Dendritic cell treated with granulocyte-macrophage colony-stimulating factor and Interleukin-4, amounts not matched to agents 40 ng/mL and 50 ng/mL, for 4 days (primary cell): ENCODE measurements at regions not wholly inside any gene's neighbourhood (a gene's known extent, or its start where the extent isn't known, plus 50 kb on each side); places are given as distances from the start of the nearest gene placed in this dataset.

ENCODE experiments used
- H3K27ac Mint-ChIP-seq: one replicate; pipeline ENCODE4 v1.8.0; 2022; ENCODE audit warnings: mild to moderate bottlenecking, mixed read lengths
- H3K27me3 Mint-ChIP-seq: one replicate; pipeline ENCODE4 v1.8.0; 2022; ENCODE audit warnings: mild to moderate bottlenecking, mixed read lengths
- H3K36me3 Mint-ChIP-seq: one replicate; pipeline ENCODE4 v1.8.0; 2022; ENCODE audit warnings: low read depth, mixed read lengths
- H3K4me1 Mint-ChIP-seq: one replicate; pipeline ENCODE4 v1.8.0; 2022; ENCODE audit warnings: low read depth, mixed read lengths
- H3K4me3 Mint-ChIP-seq: one replicate; pipeline ENCODE4 v1.8.0; 2022; ENCODE audit warnings: mild to moderate bottlenecking, moderate library complexity, mixed read lengths
- H3K9me3 Mint-ChIP-seq: one replicate; pipeline ENCODE4 v1.8.0; 2022; ENCODE audit warnings: mixed read lengths
- intact Hi-C: fragments of 100-400 bp; cut with micrococcal nuclease; formaldehyde crosslinking; loops from one replicate; pipeline ENCODE4 v1.15.0; 2022

DNA sequence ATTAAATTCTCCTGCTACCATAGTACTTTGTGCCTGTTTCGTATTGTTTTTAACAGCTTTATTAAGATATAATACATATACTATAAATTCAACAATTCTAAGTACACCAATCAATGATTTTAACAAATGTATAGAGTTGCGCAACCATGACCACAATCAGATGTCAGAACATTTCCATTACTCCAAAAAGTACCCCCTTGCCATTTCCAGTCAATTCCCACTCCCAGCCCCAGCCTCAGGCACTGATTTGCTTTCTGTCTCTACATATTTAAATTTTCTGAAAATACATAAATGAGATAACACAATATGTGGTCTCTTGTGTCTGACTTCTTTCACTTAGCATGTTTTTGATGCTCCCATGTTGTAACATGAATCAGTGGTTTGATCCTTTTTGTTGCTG, 193.9 kb downstream of the FIGN start:
- Mint-ChIP-seq H3K4me1 (no peaks in the 10 kb centered on the region), H3K36me3 (no peaks in the 10 kb centered on the region), H3K27me3 (no peaks in the 10 kb centered on the region), H3K27ac (no peak overlapping the region), H3K4me3 (no peak overlapping the region), H3K9me3 (peaks cover 23% of the 10 kb centered on the region)
- intact Hi-C loops, result no loop called here

DNA sequence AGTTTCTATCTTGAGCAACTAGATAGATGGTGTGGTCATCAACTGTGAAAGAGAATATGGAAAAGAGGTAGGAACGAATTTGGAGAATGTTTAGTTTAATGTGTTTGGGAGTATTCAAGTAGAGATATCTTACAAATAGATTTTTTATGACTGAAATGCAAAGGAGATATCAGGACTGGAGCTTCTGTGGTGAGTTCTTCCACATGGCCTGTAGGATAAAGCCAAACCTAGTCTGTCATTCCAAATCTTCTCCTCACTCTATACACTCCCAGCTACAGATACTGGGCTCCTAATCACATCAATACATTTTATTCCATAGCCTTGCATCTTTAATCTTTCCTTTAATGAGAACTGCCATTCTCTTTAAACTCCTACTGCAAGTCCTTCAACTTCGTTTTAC, 194.3 kb downstream of the FIGN start:
- no peaks in the 10 kb centered on the region for H3K36me3 Mint-ChIP-seq
- H3K27me3 Mint-ChIP-seq, result no peaks in the 10 kb centered on the region
- H3K9me3 Mint-ChIP-seq, result peaks cover 19% of the 10 kb centered on the region
- no peak overlapping the region for H3K27ac Mint-ChIP-seq
- intact Hi-C loops, result no loop called here
- H3K4me3 Mint-ChIP-seq, result no peak overlapping the region
- H3K4me1 Mint-ChIP-seq, result no peaks in the 10 kb centered on the region

DNA sequence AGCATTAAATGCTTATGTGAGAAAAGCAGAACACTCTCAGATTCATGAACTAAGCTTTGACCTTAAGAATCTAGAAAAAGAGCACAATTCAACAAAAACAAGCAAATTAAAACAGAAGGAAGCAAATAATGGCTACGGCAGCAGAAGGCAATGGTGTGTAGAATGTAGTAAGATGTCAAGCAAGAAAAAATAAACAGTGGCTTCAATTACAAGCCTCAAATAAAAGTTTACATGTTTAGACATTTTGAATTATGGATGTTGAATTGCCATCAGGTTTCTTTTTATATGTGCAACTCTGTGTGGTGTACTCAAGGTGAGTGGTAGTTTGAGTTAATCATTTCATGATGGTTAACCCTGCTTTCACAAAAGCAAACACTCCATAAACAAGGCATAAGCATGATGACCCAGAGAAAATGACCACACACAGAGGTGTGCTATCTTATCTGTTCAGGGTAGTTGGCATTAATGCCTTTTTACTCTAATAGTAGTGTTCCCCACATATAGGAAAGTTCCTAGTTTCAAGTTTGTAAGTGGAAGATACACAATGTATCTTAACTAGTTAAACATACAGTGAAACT, 207.1 kb downstream of the FIGN start:
- Mint-ChIP-seq H3K27me3 (no peaks in the 10 kb centered on the region), H3K36me3 (no peaks in the 10 kb centered on the region), H3K4me1 (no peaks in the 10 kb centered on the region), H3K27ac (no peak overlapping the region), H3K9me3 (peaks cover 24% of the 10 kb centered on the region), H3K4me3 (no peak overlapping the region)
- intact Hi-C loops, result no loop called here

DNA sequence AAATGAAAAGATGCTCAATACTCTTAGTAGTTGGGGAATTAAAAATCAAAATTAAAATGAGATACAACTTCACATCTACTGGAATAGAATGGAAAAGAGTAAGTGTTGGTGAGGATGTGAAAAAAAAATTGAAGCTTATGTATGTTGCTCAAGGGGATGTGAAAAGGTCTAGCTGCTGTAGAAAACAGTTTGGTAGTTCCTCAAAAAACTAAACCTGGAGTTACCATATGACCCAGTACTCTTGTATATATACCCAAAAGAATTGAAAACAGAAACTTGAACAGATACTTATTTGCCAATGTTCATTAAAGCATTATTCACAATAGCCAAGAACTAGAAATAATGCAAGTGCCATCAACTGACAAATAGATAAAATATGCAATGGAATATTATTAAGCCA, 208.4 kb downstream of the FIGN start:
- Mint-ChIP-seq H3K9me3 (peaks cover 36% of the 10 kb centered on the region), H3K4me1 (no peaks in the 10 kb centered on the region), H3K36me3 (no peaks in the 10 kb centered on the region), H3K27me3 (no peaks in the 10 kb centered on the region), H3K27ac (no peak overlapping the region), H3K4me3 (no peak overlapping the region)
- intact Hi-C loops, result no loop called here

DNA sequence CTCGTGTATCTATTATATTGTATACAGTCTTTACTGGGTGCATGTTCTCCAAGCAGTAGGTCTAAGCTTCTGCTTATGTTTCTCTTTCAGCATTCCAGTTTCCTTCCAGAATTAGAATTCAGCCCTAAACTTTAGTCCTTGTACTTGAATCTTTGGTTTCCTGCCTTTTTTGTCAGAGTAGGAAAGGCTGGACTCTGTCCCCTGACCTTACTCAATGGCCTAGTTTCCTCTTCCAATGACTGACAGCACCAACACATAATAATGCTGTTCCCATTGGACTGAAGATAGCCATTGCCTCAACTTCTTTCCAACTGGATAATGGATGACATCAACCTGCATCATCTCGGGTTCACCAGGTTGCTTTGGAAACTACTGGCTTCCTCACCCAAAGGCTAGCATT, 217.0 kb downstream of the FIGN start:
- intact Hi-C loops, result no loop called here
- Mint-ChIP-seq H3K4me1 (no peaks in the 10 kb centered on the region), H3K27ac (no peak overlapping the region), H3K27me3 (no peaks in the 10 kb centered on the region), H3K4me3 (no peak overlapping the region), H3K9me3 (peaks cover 44% of the 10 kb centered on the region), H3K36me3 (no peaks in the 10 kb centered on the region)

DNA sequence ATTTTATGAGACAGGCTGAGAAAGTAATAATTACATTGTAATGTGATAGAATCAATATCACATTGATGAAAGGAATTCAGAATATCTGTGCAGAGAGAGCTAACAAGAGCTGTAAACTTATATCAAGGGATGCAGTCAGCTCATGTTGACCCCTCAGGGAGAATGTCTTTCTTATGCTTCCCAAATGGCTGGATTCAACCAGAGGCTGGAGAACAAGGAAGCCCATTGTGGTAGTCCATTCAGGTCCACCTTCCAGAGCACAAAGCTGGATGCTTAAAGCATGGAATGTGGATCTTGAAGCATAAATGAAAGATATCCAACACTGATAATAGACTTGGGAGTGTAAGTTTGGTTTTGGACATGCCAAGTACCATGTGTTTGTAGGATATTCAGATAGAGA, 220.0 kb downstream of the FIGN start:
- H3K36me3 Mint-ChIP-seq, result no peaks in the 10 kb centered on the region
- no peak overlapping the region for H3K27ac Mint-ChIP-seq
- intact Hi-C loops, result no loop called here
- H3K9me3 Mint-ChIP-seq, result peaks cover 23% of the 10 kb centered on the region
- H3K4me1 Mint-ChIP-seq, result no peaks in the 10 kb centered on the region
- no peak overlapping the region for H3K4me3 Mint-ChIP-seq
- H3K27me3 Mint-ChIP-seq, result no peaks in the 10 kb centered on the region

DNA sequence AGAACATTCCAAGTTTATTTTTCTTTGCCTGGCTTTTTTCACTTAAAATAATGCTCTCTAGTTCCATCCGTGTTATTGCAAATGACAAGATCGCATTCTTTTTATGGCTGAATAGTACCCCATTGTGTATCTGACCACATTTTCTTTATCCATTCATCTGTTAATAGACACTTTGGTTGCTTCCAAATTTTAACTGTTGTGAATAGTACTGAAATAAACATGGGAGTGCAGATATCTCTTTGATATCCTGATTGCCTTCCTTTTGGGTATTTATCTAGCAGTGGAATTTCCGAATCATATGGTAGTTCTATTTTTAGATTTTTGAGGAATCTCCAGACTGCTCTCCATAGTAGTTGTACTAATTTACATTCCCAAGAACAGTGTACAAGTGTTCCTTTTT, 230.5 kb downstream of the FIGN start:
- Mint-ChIP-seq H3K36me3 (no peaks in the 10 kb centered on the region), H3K4me3 (no peak overlapping the region), H3K4me1 (no peaks in the 10 kb centered on the region), H3K27ac (no peak overlapping the region), H3K9me3 (peaks cover 13% of the 10 kb centered on the region), H3K27me3 (no peaks in the 10 kb centered on the region)
- intact Hi-C loops, result no loop called here

DNA sequence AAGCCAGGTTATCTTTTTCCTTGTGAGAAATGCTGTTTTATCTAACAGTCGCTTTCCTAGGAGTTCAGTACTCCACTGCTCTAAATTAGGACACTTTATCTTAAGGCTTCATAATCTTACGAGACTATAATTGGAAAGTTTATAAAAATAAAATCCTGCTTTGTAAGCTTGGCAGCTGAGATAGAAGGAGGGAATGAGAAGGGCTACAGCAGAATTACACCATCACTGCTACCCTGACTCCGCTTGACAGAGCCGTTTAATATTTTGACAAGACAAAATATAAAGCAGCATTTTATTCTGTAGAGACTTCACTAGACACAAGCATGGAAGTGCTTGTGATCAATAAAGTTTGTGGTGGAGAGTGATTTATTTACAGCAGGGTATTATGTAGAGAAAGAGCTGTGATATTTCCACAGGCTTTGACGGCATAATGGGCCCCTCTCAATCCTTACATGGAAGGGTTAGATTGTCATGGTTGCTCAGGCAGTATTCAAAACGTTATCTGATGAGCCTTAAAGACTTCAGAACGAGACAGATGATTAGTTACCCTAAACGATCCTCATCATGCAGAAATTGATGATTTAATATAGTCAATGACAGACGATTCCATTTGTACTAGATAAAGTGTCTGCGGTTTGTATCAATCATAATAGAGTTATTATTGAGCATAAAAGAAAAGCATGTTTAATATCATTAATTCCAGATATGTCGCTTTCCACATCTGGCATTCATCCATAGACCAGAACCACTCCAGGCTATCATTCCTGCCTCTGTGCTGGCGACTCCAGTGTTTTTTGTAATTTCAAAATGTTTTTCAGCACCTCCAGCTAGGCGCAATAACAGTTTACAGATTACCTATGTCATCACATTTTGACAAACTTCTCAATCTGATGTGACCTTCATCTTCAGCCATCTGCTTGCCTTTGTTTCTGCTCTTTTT, 242.2 kb downstream of the FIGN start:
- Mint-ChIP-seq H3K9me3 (peaks cover 31% of the 10 kb centered on the region), H3K4me3 (no peak overlapping the region), H3K27me3 (no peaks in the 10 kb centered on the region), H3K4me1 (no peaks in the 10 kb centered on the region), H3K27ac (no peak overlapping the region), H3K36me3 (no peaks in the 10 kb centered on the region)
- intact Hi-C loops, result no loop called here

DNA sequence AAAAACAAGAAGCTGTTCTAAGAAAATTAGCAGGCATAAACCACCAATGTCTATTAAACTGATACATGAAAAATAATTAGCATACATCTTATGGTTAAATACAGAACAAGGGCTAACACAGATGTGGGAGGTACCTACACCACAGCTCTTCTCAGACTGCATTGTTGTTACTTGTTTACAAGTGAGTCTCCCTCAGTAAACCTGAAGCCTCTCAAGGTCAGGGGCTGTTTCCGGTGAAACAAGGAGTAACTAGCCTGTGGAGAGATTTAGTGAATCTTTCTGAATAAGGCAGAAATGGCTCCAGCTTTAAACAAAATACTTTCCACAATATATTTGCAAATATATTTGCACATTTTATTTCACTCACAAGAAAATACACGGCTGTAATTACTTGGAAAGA, 244.0 kb downstream of the FIGN start:
- no peaks in the 10 kb centered on the region for H3K36me3 Mint-ChIP-seq
- no peaks in the 10 kb centered on the region for H3K27me3 Mint-ChIP-seq
- no peak overlapping the region for H3K4me3 Mint-ChIP-seq
- no peak overlapping the region for H3K27ac Mint-ChIP-seq
- intact Hi-C loops, result no loop called here
- peaks cover 16% of the 10 kb centered on the region for H3K9me3 Mint-ChIP-seq
- no peaks in the 10 kb centered on the region for H3K4me1 Mint-ChIP-seq

DNA sequence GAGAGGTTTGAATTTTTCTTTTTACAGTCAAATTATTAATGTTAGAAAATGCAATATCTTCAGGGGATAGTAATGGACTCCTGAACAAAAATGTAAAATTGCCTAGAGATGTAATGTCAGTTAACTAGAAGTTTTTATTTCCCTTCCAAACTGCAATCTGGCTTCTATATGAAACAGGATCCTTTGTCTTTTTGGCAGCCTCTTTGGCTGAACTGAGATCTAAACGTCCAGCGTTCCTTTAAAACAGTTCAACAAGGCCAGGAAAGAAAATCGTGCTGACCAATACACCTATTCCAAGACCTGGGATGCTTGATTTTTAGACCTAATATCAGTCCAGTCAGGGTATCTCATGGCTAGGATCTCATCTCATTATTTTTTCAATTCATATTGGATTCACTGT, 245.5 kb downstream of the FIGN start:
- H3K27me3 Mint-ChIP-seq, result no peaks in the 10 kb centered on the region
- no peaks in the 10 kb centered on the region for H3K4me1 Mint-ChIP-seq
- no peak overlapping the region for H3K4me3 Mint-ChIP-seq
- no peak overlapping the region for H3K27ac Mint-ChIP-seq
- peaks cover 10% of the 10 kb centered on the region for H3K9me3 Mint-ChIP-seq
- intact Hi-C loops, result no loop called here
- H3K36me3 Mint-ChIP-seq, result no peaks in the 10 kb centered on the region

DNA sequence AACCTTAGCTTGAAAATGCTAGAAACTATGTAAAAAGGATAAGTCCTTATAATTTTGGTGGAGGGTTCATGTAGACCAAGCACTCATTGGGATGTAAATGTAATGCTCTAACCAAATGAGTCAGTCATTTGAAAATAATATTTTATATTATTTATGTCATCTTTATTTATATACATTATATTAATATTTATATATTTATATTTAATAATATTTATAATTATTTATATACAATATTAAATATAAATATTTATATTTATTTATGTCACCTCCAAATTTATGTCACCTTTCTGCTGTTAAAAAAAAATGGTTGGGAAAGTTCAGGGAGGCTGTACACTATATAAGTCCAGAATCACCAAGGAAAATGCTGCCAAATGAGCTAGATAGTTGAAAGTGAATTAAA, 254.3 kb downstream of the FIGN start:
- intact Hi-C loops, result no loop called here
- H3K9me3 Mint-ChIP-seq, result peaks cover 9% of the 10 kb centered on the region
- H3K27ac Mint-ChIP-seq, result no peak overlapping the region
- no peaks in the 10 kb centered on the region for H3K36me3 Mint-ChIP-seq
- no peak overlapping the region for H3K4me3 Mint-ChIP-seq
- H3K27me3 Mint-ChIP-seq, result no peaks in the 10 kb centered on the region
- H3K4me1 Mint-ChIP-seq, result no peaks in the 10 kb centered on the region

DNA sequence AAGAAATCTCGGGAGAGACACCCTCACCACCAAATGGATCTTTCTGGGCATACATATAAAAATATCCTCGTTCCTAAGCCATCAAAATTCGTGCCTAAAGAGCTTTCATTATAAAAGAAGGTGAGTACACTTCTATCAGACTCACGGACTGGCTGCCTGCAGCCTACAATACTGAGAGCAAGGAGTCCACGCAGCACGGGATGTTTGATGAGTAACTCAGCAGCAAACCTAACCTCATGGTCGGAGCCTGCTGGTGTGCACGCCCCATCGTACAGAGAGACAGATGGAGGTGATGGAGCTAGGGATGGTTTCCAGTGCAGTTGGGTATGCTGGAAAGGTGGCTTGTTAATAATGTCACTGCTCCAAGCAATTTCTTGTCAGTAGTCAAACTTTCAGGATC, 256.2 kb downstream of the FIGN start:
- Mint-ChIP-seq H3K27ac (no peak overlapping the region), H3K4me3 (no peak overlapping the region), H3K27me3 (no peaks in the 10 kb centered on the region), H3K36me3 (no peaks in the 10 kb centered on the region), H3K9me3 (peaks cover 9% of the 10 kb centered on the region), H3K4me1 (no peaks in the 10 kb centered on the region)
- intact Hi-C loops, result no loop called here

DNA sequence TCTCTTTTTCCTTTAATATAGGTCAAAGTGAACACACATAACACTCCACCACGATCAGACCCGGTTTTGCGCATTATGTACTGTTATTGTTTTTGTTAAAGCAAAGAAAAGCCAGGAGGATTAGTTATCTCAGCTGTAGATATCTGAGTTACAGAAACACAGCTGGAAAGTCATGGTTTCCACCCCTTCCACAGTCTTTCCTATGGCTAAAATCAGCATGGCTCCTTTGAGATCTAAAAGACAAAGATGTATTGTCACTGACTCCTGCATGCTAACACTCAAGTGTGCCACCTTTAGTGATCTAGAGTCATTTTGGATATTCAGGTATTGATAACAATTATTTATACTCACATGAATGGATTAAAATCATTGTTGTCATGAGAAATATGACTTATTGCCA, 260.0 kb downstream of the FIGN start:
- Mint-ChIP-seq H3K9me3 (peaks cover 9% of the 10 kb centered on the region), H3K27ac (no peak overlapping the region), H3K4me3 (no peak overlapping the region), H3K36me3 (no peaks in the 10 kb centered on the region), H3K4me1 (no peaks in the 10 kb centered on the region), H3K27me3 (no peaks in the 10 kb centered on the region)
- intact Hi-C loops, result no loop called here

DNA sequence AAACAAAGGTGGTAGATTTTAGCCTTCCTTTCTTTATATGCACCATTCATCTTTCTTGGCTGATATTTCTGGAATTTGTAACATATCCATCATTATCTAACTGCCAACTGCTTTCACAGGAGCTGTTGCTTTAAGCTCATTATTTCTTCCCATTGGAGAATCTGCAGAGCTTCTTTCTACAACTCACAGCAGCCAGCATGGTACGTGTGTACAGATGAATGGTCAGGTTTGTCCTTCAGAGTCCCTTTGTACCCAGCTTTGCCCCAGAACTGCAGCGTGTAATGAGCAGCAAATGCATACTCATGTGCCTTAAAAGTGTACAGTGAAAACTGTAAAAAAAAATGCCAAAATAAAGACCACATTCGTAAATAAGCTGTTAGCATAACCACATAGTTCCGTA, 260.9 kb downstream of the FIGN start:
- H3K27ac Mint-ChIP-seq, result no peak overlapping the region

DNA sequence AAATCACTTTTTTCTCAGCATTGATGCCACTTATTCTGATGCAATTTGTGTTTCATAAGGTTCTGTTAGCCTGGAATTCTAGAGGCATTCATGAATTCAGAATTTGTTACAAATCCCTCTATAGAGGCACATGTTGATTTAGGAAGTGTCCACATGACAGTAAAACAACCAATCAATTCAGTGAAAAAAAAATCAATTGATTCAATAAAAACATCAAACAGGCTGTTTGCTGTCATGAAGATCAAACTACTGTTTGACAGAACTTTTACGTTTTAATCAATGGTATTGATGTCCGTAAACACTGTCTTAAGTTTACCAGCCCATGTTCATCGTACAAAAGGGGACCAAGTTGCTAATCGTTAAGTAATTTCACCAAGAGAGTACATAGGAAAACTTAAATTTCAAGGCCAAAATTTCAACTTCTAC, 261.5 kb downstream of the FIGN start:
- Mint-ChIP-seq H3K27ac (no peak overlapping the region), H3K9me3 (peaks cover 9% of the 10 kb centered on the region), H3K36me3 (no peaks in the 10 kb centered on the region), H3K27me3 (no peaks in the 10 kb centered on the region), H3K4me3 (no peak overlapping the region), H3K4me1 (no peaks in the 10 kb centered on the region)
- intact Hi-C loops, result no loop called here

More for the DNA sequence above, 260.9 kb downstream of the FIGN start:
- intact Hi-C loops, result no loop called here
- H3K4me3 Mint-ChIP-seq, result no peak overlapping the region
- no peaks in the 10 kb centered on the region for H3K27me3 Mint-ChIP-seq
- H3K9me3 Mint-ChIP-seq, result peaks cover 9% of the 10 kb centered on the region
- no peaks in the 10 kb centered on the region for H3K4me1 Mint-ChIP-seq
- no peaks in the 10 kb centered on the region for H3K36me3 Mint-ChIP-seq
